Neural progenitor cell (in vitro differentiated cells): ENCODE measurements at regions not wholly inside any gene's neighbourhood (a gene's known extent, or its start where the extent isn't known, plus 50 kb on each side); places are given as distances from the start of the nearest gene placed in this dataset.

ENCODE experiments used
- DNase-seq: peaks from one replicate; pipeline ENCODE4 v3.0.0-alpha.2; 2016; ENCODE audit warnings: low spot score
- H2AFZ ChIP-seq: fragments of 200-600 bp; sonication (generic); replicated peaks from 2 replicates; pipeline ENCODE4 v1.6.1; 2016; ENCODE audit warnings: antibody characterized with exemption
- H3F3A ChIP-seq: fragments of 200-600 bp; sonication (generic); 2 replicates; pipeline ENCODE4 v1.6.1; 2016; ENCODE audit warnings: antibody characterized with exemption, low read depth
- H3K27ac ChIP-seq: fragments of 200-600 bp; sonication (generic); 2 replicates; pipeline ENCODE4 v1.5.1; 2016; ENCODE audit warnings: mild to moderate bottlenecking
- H3K27me3 ChIP-seq: fragments of 200-600 bp; sonication (generic); 2 replicates; pipeline ENCODE4 v1.6.1; 2016; ENCODE audit warnings: mild to moderate bottlenecking, moderate library complexity
- H3K36me3 ChIP-seq: fragments of 200-600 bp; sonication (generic); 2 replicates; pipeline ENCODE4 v1.5.1; 2016
- H3K4me1 ChIP-seq: fragments of 200-600 bp; sonication (generic); 2 replicates; pipeline ENCODE4 v1.6.1; 2016; ENCODE audit warnings: mixed run types
- H3K4me2 ChIP-seq: fragments of 200-600 bp; sonication (generic); 2 replicates; pipeline ENCODE4 v1.6.1; 2016
- H3K4me3 ChIP-seq: fragments of 200-600 bp; sonication (generic); 2 replicates; pipeline ENCODE4 v1.5.1; 2016
- H3K79me2 ChIP-seq: fragments of 200-600 bp; sonication (generic); 2 replicates; pipeline ENCODE4 v1.6.1; 2016; ENCODE audit warnings: low read depth
- H3K9ac ChIP-seq: fragments of 200-600 bp; sonication (generic); 2 replicates; pipeline ENCODE4 v1.6.1; 2016
- H3K9me3 ChIP-seq: fragments of 200-600 bp; sonication (generic); 2 replicates; pipeline ENCODE4 v1.5.1; 2016; ENCODE audit warnings: low read depth
- H4K20me1 ChIP-seq: fragments of 200-600 bp; sonication (generic); 2 replicates; pipeline ENCODE4 v1.6.1; 2016; ENCODE audit warnings: low read depth
- H3K27ac Mint-ChIP-seq: 3 replicates; pipeline ENCODE4 v1.8.0; 2021; ENCODE audit warnings: mixed read lengths
- H3K27me3 Mint-ChIP-seq: 2 replicates; pipeline ENCODE4 v1.8.0; 2022; ENCODE audit warnings: low read depth, mild to moderate bottlenecking, inconsistent platforms, moderate library complexity, mixed read lengths; ENCODE audit not compliant: insufficient read depth
- H3K36me3 Mint-ChIP-seq: 3 replicates; pipeline ENCODE4 v1.8.0; 2021; ENCODE audit warnings: mixed read lengths
- H3K4me1 Mint-ChIP-seq: 3 replicates; pipeline ENCODE4 v1.8.0; 2021; ENCODE audit warnings: mixed read lengths
- H3K4me3 Mint-ChIP-seq: 3 replicates; pipeline ENCODE4 v1.8.0; 2021; ENCODE audit warnings: mild to moderate bottlenecking, moderate library complexity, mixed read lengths
- H3K9me3 Mint-ChIP-seq: 3 replicates; pipeline ENCODE4 v1.8.0; 2020; ENCODE audit warnings: mixed read lengths
- EZH2 ChIP-seq: fragments of 200-600 bp; sonication (generic); IDR thresholded peaks from 2 replicates; pipeline ENCODE4 v1.6.1; 2017; ENCODE audit warnings: antibody characterized with exemption, mild to moderate bottlenecking, moderate library complexity
- EZH2phosphoT487 ChIP-seq: fragments of 200-600 bp; sonication (generic); IDR thresholded peaks from 2 replicates; pipeline ENCODE4 v1.6.1; 2017; ENCODE audit warnings: antibody characterized with exemption
- TF ChIP-seq, protein P1 (sequence below): fragments of 200-600 bp; sonication (generic); IDR thresholded peaks from 2 replicates; pipeline ENCODE4 v1.5.1; 2017; ENCODE audit warnings: antibody characterized with exemption, mild to moderate bottlenecking

DNA sequence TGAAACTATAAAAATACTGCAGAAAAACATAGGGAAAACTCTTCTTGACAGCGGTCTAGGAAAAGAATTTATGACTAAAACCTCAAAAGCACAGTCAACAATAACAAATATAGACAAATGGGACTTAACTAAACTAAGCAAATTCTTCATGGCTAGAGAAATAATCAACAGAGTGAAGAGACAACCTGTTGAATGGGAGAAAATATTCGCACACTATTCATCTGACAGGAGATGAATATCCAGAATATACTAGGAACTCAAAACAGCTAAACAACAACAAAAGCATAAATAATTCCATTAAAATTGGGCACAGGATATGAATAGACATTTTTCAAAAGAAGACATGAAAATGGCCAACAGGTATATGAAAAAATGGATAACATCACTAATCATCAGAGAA lies 303.6 kb upstream of the PRR20A start:
- no peaks in the 10 kb centered on the region for H3K79me2 ChIP-seq
- no peak overlapping the region for H3K4me3 ChIP-seq
- H3F3A ChIP-seq: no peaks in the 10 kb centered on the region
- no peaks in the 10 kb centered on the region for H3K27me3 ChIP-seq
- no peak overlapping the region for H3K4me3 Mint-ChIP-seq
- no peak overlapping the region for H3K27ac Mint-ChIP-seq
- H3K9ac ChIP-seq: no peak overlapping the region
- H3K9me3 Mint-ChIP-seq: no peaks in the 10 kb centered on the region
- no peaks in the 10 kb centered on the region for H4K20me1 ChIP-seq
- H3K4me2 ChIP-seq: no peak overlapping the region
- H3K9me3 ChIP-seq: no peaks in the 10 kb centered on the region
- no peaks in the 10 kb centered on the region for H3K27me3 Mint-ChIP-seq
- H2AFZ ChIP-seq: no peak overlapping the region
- no peak for DNase-seq
- no peaks in the 10 kb centered on the region for H3K4me1 Mint-ChIP-seq
- no peaks in the 10 kb centered on the region for H3K4me1 ChIP-seq
- TF ChIP-seq EZH2phosphoT487: no peak
- TF ChIP-seq, protein P1, sequence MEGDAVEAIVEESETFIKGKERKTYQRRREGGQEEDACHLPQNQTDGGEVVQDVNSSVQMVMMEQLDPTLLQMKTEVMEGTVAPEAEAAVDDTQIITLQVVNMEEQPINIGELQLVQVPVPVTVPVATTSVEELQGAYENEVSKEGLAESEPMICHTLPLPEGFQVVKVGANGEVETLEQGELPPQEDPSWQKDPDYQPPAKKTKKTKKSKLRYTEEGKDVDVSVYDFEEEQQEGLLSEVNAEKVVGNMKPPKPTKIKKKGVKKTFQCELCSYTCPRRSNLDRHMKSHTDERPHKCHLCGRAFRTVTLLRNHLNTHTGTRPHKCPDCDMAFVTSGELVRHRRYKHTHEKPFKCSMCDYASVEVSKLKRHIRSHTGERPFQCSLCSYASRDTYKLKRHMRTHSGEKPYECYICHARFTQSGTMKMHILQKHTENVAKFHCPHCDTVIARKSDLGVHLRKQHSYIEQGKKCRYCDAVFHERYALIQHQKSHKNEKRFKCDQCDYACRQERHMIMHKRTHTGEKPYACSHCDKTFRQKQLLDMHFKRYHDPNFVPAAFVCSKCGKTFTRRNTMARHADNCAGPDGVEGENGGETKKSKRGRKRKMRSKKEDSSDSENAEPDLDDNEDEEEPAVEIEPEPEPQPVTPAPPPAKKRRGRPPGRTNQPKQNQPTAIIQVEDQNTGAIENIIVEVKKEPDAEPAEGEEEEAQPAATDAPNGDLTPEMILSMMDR: no peak
- no peak for TF ChIP-seq EZH2
- H3K27ac ChIP-seq: no peak overlapping the region
- H3K36me3 ChIP-seq: no peaks in the 10 kb centered on the region
- H3K36me3 Mint-ChIP-seq: no peaks in the 10 kb centered on the region

DNA sequence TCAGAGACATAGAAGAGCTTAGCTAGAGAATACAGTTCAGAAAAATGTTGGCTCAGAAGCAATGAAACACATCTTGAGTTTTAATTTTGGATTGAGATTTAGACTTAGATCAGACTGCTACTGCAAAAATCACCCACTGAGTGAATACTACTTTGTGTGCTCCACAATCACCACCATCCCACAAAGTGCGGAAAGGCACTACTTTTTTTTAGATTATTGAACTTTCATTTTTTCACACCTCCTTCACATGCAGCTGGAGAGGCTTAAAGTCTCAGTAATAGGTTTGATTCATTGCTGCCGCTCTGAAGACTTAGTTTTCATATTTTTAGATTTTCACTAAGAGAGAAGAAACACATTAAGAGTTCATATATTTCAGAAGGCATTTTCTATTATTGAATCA lies 289.9 kb upstream of the PRR20A start:
- Histone ChIP-seq H3K9me3 (no peaks in the 10 kb centered on the region), H3K36me3 (no peaks in the 10 kb centered on the region), H3F3A (no peaks in the 10 kb centered on the region), H2AFZ (no peak overlapping the region), H3K4me1 (no peaks in the 10 kb centered on the region), H3K27ac (no peak overlapping the region), H4K20me1 (no peaks in the 10 kb centered on the region), H3K9ac (no peak overlapping the region), H3K27me3 (no peaks in the 10 kb centered on the region), H3K79me2 (no peaks in the 10 kb centered on the region), H3K4me3 (no peak overlapping the region), H3K4me2 (no peak overlapping the region)
- no peak overlapping the region for H3K27ac Mint-ChIP-seq
- TF ChIP-seq, protein P1: no peak
- TF ChIP-seq EZH2phosphoT487: no peak
- TF ChIP-seq EZH2: no peak
- no peak overlapping the region for H3K4me3 Mint-ChIP-seq
- H3K4me1 Mint-ChIP-seq: no peaks in the 10 kb centered on the region
- no peaks in the 10 kb centered on the region for H3K9me3 Mint-ChIP-seq
- H3K27me3 Mint-ChIP-seq: no peaks in the 10 kb centered on the region
- DNase-seq: no peak
- no peaks in the 10 kb centered on the region for H3K36me3 Mint-ChIP-seq

DNA sequence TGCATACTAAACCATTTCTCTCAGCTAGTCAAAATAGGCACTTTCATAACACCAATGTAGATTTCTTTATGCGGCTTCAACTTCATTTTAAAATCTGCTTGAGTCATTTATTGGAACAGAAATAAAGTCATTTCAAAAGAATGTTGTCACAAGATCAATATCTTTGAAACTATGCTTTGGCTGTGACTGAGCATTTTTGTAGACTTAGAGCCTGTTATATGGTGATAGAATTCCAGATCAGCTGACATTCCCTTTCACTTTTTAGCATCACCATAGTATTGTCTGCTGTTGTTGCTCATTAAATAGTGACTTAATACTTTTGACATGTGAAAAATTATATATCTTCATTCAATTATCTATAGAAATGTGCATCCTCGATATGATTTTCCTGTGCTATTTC lies 279.2 kb upstream of the PRR20A start:
- no peaks in the 10 kb centered on the region for H3K27me3 Mint-ChIP-seq
- Histone ChIP-seq H3K27me3 (no peaks in the 10 kb centered on the region), H3K4me2 (no peak overlapping the region), H3F3A (no peaks in the 10 kb centered on the region), H4K20me1 (no peaks in the 10 kb centered on the region), H3K9ac (no peak overlapping the region), H3K27ac (no peak overlapping the region), H3K4me3 (no peak overlapping the region), H3K36me3 (no peaks in the 10 kb centered on the region), H3K79me2 (no peaks in the 10 kb centered on the region), H2AFZ (no peak overlapping the region), H3K9me3 (no peaks in the 10 kb centered on the region), H3K4me1 (no peaks in the 10 kb centered on the region)
- H3K27ac Mint-ChIP-seq: no peak overlapping the region
- H3K9me3 Mint-ChIP-seq: no peaks in the 10 kb centered on the region
- H3K36me3 Mint-ChIP-seq: no peaks in the 10 kb centered on the region
- no peaks in the 10 kb centered on the region for H3K4me1 Mint-ChIP-seq
- DNase-seq: no peak
- H3K4me3 Mint-ChIP-seq: no peak overlapping the region
- TF ChIP-seq, protein P1: no peak
- TF ChIP-seq EZH2 (no peak), EZH2phosphoT487 (no peak)

DNA sequence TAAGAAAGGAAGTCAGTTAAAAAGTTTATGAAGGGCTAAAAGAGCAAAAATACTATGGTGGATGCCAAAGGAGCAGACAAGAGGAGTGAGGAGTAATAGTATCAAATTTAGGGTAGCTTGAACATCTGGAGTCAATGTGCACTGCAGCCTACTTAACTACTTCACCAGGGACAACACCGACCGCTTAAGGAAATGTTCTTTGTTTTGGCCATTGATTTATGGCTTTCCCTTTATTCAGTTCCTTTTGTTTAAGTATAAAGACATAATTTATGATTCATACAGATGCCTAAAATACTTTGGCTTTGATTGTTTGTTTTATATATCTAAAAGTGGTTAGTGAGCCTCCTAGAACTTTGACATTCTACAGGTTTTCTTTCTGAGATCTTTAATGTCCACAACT lies 276.3 kb upstream of the PRR20A start:
- Histone ChIP-seq H3K36me3 (no peaks in the 10 kb centered on the region), H3K79me2 (no peaks in the 10 kb centered on the region), H3K4me1 (no peaks in the 10 kb centered on the region), H3K9me3 (no peaks in the 10 kb centered on the region), H2AFZ (no peak overlapping the region), H3K27ac (no peak overlapping the region), H4K20me1 (no peaks in the 10 kb centered on the region), H3K27me3 (no peaks in the 10 kb centered on the region), H3K4me2 (no peak overlapping the region), H3F3A (no peaks in the 10 kb centered on the region), H3K4me3 (no peak overlapping the region), H3K9ac (no peak overlapping the region)
- Mint-ChIP-seq H3K36me3 (no peaks in the 10 kb centered on the region), H3K9me3 (no peaks in the 10 kb centered on the region), H3K4me3 (no peak overlapping the region), H3K27ac (no peak overlapping the region), H3K4me1 (no peaks in the 10 kb centered on the region), H3K27me3 (no peaks in the 10 kb centered on the region)
- TF ChIP-seq, protein P1: no peak
- no peak for TF ChIP-seq EZH2phosphoT487
- no peak for TF ChIP-seq EZH2
- DNase-seq: no peak
